Breast epithelium (tissue), 3 donors: ENCODE measurements at regions not wholly inside any gene's neighbourhood (a gene's known extent, or its start where the extent isn't known, plus 50 kb on each side); places are given as distances from the start of the nearest gene placed in this dataset.

Experiments used
- POLR2A ChIP-seq: fragments of 450-650 bp; IDR thresholded peaks from one replicate; pipeline ENCODE4 v1.6.1; 2016; ENCODE audit warnings: antibody characterized with exemption, mild to moderate bottlenecking, moderate library complexity
- POLR2AphosphoS5 ChIP-seq, 3 donors: sonication (generic); formaldehyde crosslinking; IDR thresholded peaks; one replicate each; pipeline ENCODE4 v1.6.1; 2017; ENCODE audit warnings: antibody characterized with exemption in 3 of 3

DNA sequence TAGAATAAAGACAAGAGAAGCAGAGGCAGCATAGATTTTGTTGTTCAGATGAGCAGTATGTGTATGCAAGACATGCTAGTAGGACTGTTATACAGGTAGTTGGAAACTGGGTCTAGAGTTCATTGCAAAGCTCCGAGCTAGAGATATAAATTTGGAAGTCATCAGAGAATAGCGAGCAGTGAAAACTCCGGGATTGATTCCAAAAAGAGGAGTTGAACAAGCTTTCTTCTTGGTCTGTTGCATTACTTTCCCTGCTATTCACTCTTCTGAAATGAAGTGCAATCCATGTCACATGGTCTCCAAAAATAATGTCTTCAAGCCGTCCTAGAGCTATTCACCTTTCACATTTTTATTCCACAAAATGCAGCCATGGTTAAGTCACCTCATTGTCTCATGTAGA lies 67.9 kb upstream of the ZNF462 start:
- TF ChIP-seq POLR2A (no peak), POLR2AphosphoS5 (IDR thresholded peaks at IDR 0.05) (no peak)
